GM19238 (cell line): ENCODE measurements at regions not wholly inside any gene's neighbourhood (a gene's known extent, or its start where the extent isn't known, plus 50 kb on each side); places are given as distances from the start of the nearest gene placed in this dataset.
"Not testable (repeated sequence)": the region's sequence is repeated elsewhere in the genome, so short reads cannot be mapped to it uniquely, and the experiment has no call there.

Experiments
- DNase-seq: peaks from one replicate; pipeline ENCODE4 v3.0.0; 2011; ENCODE audit warnings: low spot score; ENCODE audit not compliant: insufficient read length

DNA sequence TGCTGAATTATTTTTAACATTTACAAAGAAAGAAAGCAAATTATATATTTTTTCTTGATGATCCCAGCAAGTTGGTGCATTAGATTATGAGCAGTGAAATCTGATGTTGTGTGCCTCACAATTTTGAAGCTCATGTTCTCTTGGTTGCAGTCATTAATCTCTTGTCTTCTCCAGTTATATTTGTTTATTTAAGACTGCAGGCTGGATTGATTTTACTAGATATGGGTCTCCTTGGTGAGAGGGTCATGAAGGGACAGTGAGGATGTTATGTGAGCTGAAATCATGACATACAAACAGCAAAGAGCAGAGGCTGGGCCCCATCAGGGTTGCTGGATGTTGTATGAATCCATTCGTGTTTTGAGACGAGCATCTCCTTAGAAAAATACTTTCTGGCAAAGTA lies 64.2 kb upstream of the AKIRIN2 start:
- DNase-seq: no peak

DNA sequence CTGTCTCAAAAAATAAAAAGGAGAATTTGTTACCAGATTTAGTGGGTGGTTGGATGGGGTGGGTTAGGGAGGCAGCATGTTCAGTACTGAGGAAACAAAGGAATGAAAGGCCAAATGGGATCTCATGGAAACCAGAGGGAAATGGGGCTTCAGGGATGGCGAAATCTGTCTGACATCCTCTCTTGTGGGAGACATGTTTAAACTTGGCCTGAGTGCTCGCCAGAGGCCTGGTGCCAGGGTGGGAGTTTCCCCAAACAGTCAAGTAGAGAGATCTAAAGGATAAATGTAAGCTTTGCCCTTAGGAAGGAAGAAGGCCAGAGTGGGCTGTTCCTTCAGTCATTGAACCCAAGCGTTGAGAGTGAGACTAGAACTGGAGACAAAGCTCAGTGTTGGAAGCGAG lies 61.9 kb upstream of the AKIRIN2 start:
- no peak for DNase-seq

DNA sequence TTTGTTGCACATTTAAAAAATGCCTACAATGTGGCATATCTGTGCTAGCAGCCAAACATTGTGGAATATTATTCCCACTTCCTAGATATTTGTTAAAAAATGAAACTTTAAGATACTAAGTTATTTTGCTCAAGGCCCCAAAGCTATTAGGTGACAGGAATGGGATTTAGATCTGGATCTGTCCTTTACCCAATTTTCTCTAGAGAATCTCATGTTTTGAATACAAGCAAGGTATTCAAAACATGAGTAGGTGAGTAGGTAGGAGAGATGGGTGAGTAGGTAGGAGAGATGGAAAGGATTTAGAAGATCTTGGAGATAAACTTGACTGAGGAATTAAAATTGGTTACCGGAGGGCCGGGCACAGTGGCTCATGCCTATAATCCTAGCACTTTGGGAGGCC lies 61.2 kb upstream of the AKIRIN2 start:
- DNase-seq: no peak

DNA sequence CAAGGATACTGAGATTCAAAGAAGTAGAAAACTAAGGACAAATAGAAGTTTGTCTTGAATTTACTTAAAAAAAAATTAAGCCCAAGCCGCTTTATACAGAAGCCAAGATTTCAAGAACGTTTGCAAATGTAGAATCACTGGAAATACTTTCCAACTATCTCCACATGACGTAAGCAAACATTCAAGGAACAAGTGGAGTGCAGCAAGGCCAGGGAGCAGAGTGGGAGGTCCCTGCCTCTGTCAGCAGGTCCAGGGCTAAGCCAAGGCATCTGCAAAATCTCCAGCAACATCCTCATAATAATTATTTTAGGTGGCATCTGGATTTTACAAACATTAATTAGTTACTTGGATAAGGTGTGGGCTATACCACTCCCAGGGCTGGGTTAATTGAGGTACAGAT lies 60.1 kb upstream of the AKIRIN2 start:
- no peak for DNase-seq

DNA sequence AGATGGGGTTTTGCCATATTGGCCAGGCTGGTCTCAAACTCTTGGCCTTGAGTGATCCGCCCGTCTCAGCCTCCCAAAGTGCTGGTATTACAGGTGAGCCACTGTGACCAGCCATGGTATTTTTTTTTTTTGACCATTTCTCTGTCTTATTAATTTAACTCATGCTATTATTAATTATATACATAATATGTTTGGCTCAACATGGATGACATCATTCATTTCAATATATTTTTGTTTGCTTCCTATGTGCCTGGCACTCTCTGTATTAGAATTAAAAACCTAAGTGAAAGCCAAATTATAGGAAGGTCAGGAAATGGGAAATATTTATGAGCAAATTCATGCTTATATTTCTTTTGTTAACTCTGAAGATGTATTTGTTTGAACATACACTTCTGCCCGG lies 55.8 kb upstream of the AKIRIN2 start:
- DNase-seq: no peak

DNA sequence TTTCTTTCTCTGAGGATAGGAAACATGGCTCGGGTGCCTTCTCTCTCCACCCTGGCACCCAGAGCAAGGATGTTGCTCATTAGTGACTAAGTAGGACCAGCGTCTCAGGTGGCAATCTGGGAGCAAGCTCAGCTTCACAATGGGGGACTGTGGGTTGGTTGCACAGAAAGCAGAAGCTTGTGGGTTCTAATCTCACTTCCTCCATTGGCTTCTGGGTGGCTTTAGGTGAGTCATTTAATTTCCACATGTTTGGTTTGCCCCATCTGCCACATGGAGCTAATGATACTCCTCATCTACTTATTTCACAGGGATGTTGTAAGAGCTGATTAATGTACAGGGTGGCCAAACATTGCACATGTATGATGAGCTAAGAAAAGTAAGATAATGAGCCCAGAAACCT lies 54.8 kb upstream of the AKIRIN2 start:
- DNase-seq: peak; percentile 67

DNA sequence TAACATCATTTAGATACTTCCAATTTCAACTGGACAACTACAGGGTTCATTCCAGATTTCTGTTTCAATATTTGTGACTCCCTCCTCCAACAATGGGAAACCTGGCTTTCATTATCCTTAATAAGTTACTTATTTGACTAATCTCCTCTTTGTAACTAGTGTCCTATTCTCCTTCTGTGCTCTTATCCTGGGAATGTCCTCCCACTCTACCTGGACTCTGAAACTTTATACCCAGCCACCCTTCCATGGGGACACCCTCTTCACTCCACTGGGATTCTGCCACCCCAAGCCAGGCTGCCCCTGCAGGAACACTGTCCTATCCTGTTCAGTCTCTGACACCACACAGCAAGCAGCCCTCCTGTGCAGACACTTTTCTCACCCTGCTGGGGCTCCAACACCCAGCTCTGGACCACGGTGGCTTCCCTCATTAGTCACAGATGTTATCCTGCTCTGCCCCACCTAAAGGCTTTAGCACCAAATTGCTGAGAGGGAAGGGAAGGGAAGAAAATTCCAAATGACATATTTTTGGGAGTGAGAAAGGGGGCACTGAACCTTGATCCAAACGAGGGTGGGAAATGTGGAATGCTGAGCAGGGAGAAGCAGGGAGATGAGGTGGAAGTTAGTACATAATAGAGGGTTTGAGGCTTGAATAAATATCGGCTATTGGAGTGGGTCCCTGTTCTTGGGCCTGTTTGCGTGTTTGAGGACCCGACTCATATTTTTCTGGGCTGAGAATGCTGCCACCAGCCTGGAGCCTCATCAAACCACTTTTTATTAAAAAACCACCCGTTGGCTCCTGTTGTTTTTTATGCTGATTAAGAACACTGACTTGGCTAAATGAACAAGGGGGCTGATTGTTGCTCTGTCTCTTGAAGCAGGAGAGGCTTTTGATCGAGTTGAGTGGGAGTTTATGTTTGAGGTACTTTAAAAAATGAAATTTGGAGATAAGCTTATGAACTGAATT lies 54.0 kb upstream of the AKIRIN2 start:
- no peak for DNase-seq

DNA sequence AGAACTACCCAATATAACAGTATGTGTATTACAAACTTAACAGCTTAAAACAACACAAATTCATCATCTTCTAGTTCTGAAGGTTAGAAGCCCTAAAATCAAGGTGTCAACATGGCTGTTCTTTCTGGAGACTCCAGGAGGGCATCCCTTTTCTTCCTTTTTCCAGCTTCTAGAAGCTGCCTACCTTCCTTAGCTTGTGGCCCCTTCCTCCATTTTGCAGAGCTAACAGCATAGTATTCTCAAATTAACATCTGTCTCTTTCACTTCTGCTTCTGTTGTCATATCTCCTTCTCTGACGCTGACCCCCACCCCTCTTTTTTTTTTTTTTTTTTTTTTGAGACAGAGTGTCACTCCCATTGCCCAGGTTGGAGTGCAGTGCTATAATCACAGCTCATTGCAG lies 52.8 kb upstream of the AKIRIN2 start:
- DNase-seq: peak; percentile 39

DNA sequence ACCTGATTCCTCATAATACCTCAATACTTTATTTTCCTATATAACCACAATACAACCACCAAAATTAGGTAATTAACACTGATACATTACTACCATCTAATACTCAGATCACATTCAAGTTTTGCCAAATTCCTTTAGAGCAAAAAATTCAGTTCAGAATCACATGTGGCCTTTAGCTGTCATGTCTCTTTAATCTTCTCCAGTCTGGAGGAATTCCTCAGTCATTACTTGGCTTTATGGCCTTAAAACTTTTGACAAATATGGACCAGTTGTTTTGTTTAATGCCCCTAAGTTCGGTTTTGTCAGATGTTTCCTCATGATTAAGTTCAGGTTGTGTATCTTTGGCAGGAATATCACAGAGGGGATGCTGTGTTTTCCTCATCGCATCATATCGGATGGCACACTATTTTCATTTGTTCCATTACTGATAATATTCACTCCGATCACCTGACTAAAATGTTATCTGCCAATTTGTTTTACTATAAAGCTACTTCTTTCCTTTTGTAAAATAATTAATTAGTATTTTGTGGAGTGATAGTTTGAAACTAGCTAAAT lies 51.2 kb upstream of the AKIRIN2 start:
- no peak for DNase-seq

DNA sequence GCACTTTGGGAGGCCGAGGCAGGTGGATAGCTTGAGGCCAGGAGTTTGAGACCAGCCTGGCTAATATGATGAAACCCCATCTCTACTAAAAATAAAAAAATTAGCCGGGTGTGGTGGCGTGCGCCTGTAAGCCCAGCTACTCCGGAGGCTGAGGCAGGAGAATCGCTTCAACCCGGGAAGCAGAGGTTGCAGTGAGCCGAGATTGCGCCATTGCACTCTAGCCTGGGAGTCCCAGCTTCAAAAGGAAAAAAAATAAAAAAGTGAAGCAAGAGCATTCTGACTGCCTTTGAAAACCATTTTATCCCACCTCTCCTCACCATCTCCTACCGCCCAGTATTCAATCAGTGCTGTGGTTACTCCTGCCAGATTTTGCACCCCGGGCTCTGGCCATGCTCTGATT lies 50.5 kb upstream of the AKIRIN2 start:
- not testable (repeated sequence) for DNase-seq
